H1 (cell line): ENCODE measurements at regions not wholly inside any gene's neighbourhood (a gene's known extent, or its start where the extent isn't known, plus 50 kb on each side); places are given as distances from the start of the nearest gene placed in this dataset.

Experiments used
- CBX5 ChIP-seq: fragments of 300-800, 300-1000 bp; sonication (generic); IDR thresholded peaks from 2 replicates; pipeline ENCODE4 v1.7.1; 2016; ENCODE audit warnings: antibody characterized with exemption, low read length, low read depth
- CTCF ChIP-seq, 3 experiments: IDR thresholded peaks; 1 replicate in 2 of 3; 2 replicates in 1 of 3; pipeline versions ENCODE4 v1.5.1 to v1.6.1; 2011; ENCODE audit warnings: low read length in 3 of 3, mild to moderate bottlenecking in 3 of 3, inconsistent platforms in 2 of 3, low read depth in 1 of 3, moderate library complexity in 1 of 3; ENCODE audit not compliant: insufficient read depth in 1 of 3; ENCODE audit errors: control extremely low read depth in 1 of 3

DNA sequence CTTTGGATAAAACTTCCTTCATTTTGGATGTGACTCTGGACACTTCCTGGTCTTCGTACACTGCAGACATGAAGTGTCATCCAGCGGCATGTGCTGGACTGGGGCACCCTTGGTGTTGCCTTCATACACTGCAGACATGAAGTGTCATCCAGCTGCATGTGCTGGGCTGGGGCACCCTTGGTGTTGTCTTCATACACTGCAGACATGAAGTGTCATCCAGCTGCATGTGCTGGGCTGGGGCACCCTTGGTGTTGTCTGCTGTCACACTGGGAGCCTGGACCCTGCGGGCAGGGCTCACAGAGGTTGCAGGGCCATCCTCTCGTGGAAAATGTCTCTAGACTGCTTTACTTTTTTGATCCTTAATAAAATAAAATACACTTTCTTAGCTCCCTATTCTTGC, 771.4 kb downstream of the BRD1 start:
- no peak for TF ChIP-seq CTCF (IDR thresholded peaks at IDR 0.05; ENCODE audit: control extremely low read depth in 1 of 3, insufficient read depth in 1 of 3, low read depth in 1 of 3, low read length in 3 of 3)
- TF ChIP-seq CBX5 = no peak
